ENCODE measurements at regions not wholly inside any gene's neighbourhood (a gene's known extent, or its start where the extent isn't known, plus 50 kb on each side); places are given as distances from the start of the nearest gene placed in this dataset.

DNA sequence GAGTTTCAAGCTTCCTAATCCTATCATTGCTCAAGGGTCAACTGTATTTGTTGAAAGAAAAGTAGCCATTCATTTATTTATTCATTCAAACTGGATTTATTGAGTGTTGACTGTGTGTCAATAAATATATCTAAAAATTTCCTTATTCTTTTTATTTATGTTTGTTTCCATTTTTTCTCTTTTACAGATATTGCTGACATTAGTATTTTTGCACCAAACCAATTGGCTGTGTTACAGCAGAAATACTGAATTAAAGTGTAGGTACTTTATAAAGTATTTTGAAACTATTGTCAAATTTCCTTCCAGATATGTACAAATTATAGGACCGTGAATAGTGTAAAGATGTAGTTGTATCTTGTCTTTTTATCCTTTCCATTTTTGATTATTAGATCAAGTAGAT, 692.0 kb upstream of the SLC10A2 start:
- no peak overlapping the region for H3K4me3 ChIP-seq (ENCODE audit: insufficient read length, low read depth)
- no peak for TF ChIP-seq SUZ12 (IDR thresholded peaks at IDR 0.05; ENCODE audit: extremely low read depth, insufficient read depth, insufficient read length)
- TF ChIP-seq YY1 (IDR thresholded peaks at IDR 0.05; ENCODE audit: insufficient read depth, insufficient read length) = no peak
- TF ChIP-seq ZNF274 (IDR thresholded peaks at IDR 0.05; ENCODE audit: low read depth, low read length) = no peak
- no peak overlapping the region for H3K9ac ChIP-seq (ENCODE audit: insufficient read length, low read depth)
- no peaks in the 10 kb centered on the region for H3K27me3 ChIP-seq (ENCODE audit: insufficient read depth, insufficient read length)
- H3K4me1 ChIP-seq (ENCODE audit: insufficient read depth, insufficient read length) = no peaks in the 10 kb centered on the region
- no peak for DNase-seq (ENCODE audit: low read depth, low spot score)
- no peaks in the 10 kb centered on the region for H3K36me3 ChIP-seq (ENCODE audit: insufficient read depth, insufficient read length, low read length)
- no peaks in the 10 kb centered on the region for H3K9me3 ChIP-seq (ENCODE audit: insufficient read depth, low read length)

DNA sequence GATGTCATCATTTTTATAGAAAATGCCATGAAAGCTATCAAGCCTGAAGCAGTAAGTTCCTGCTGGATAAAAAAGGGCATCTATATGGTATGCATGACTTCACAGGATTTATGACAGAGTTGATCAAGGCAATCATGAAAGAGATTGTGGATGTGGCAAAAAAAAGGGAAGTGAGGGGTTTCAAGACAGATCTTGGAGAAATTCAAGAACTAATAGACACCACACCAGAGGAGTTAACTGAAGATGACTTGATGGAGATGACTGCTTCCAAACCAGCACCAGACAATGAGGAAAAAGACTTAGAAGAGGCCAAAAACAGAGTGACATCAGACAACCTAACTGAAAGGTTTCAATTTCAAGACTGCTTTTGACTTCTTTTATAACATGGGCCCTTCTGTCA, 691.1 kb upstream of the SLC10A2 start:
- TF ChIP-seq SUZ12 (IDR thresholded peaks at IDR 0.05; ENCODE audit: extremely low read depth, insufficient read depth, insufficient read length) (no peak), ZNF274 (IDR thresholded peaks at IDR 0.05; ENCODE audit: low read depth, low read length) (no peak), YY1 (IDR thresholded peaks at IDR 0.05; ENCODE audit: insufficient read depth, insufficient read length) (no peak)
- Histone ChIP-seq H3K4me1 (ENCODE audit: insufficient read depth, insufficient read length) (no peaks in the 10 kb centered on the region), H3K9me3 (ENCODE audit: insufficient read depth, low read length) (no peaks in the 10 kb centered on the region), H3K4me3 (ENCODE audit: insufficient read length, low read depth) (no peak overlapping the region), H3K27me3 (ENCODE audit: insufficient read depth, insufficient read length) (no peaks in the 10 kb centered on the region), H3K9ac (ENCODE audit: insufficient read length, low read depth) (no peak overlapping the region), H3K36me3 (ENCODE audit: insufficient read depth, insufficient read length, low read length) (no peaks in the 10 kb centered on the region)
- no peak for DNase-seq (ENCODE audit: low read depth, low spot score)

DNA sequence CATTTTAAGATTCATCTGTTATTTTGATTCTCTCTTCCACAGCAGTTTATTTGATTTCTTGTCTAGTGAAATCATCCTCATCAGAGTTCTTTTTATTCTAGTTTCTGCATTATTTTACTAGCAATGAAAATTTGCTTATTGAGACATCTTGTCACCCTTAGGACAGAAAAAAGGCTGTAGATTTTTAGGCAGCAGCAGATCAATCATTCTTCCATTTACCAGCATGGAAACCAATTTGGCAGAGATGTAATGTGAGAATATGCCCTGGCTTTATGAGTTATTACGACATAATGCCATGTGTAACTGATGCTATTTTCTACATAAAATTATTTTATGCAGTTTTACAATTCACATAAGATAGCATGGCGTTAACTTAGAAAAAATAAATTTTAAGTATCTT, 688.6 kb upstream of the SLC10A2 start:
- H3K36me3 ChIP-seq (ENCODE audit: insufficient read depth, insufficient read length, low read length) = no peaks in the 10 kb centered on the region
- H3K9ac ChIP-seq (ENCODE audit: insufficient read length, low read depth) = no peak overlapping the region
- H3K4me3 ChIP-seq (ENCODE audit: insufficient read length, low read depth) = no peak overlapping the region
- TF ChIP-seq YY1 (IDR thresholded peaks at IDR 0.05; ENCODE audit: insufficient read depth, insufficient read length) (no peak), ZNF274 (IDR thresholded peaks at IDR 0.05; ENCODE audit: low read depth, low read length) (no peak), SUZ12 (IDR thresholded peaks at IDR 0.05; ENCODE audit: extremely low read depth, insufficient read depth, insufficient read length) (no peak)
- H3K9me3 ChIP-seq (ENCODE audit: insufficient read depth, low read length) = no peaks in the 10 kb centered on the region
- no peaks in the 10 kb centered on the region for H3K27me3 ChIP-seq (ENCODE audit: insufficient read depth, insufficient read length)
- DNase-seq (ENCODE audit: low read depth, low spot score) = no peak
- H3K4me1 ChIP-seq (ENCODE audit: insufficient read depth, insufficient read length) = no peaks in the 10 kb centered on the region

DNA sequence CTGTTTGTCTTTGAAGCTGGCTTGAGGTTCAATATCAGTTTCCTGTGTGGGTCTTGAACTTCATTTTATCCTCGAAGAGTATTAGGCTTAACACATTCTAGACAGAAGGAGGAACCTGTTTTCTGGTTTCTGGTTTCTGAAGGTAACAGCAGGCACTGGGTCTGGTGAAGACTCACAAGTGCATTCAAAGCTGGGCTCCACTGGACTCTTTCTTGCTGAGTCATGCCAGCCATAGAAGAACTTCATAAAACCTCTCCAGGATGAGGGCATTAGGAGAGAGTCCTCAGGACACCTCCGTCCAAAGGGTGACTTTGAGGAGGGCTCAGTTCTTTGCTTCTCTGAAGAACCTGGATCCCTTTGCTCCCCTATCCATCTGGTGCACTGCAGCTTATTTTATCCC, 668.6 kb upstream of the SLC10A2 start:
- Histone ChIP-seq H3K27me3 (ENCODE audit: insufficient read depth, insufficient read length) (no peaks in the 10 kb centered on the region), H3K9me3 (ENCODE audit: insufficient read depth, low read length) (no peaks in the 10 kb centered on the region), H3K9ac (ENCODE audit: insufficient read length, low read depth) (no peak overlapping the region), H3K4me3 (ENCODE audit: insufficient read length, low read depth) (no peak overlapping the region), H3K36me3 (ENCODE audit: insufficient read depth, insufficient read length, low read length) (no peaks in the 10 kb centered on the region), H3K4me1 (ENCODE audit: insufficient read depth, insufficient read length) (no peaks in the 10 kb centered on the region)
- TF ChIP-seq YY1 (IDR thresholded peaks at IDR 0.05; ENCODE audit: insufficient read depth, insufficient read length) (no peak), SUZ12 (IDR thresholded peaks at IDR 0.05; ENCODE audit: extremely low read depth, insufficient read depth, insufficient read length) (no peak), ZNF274 (IDR thresholded peaks at IDR 0.05; ENCODE audit: low read depth, low read length) (no peak)
- DNase-seq (ENCODE audit: low read depth, low spot score) = no peak

DNA sequence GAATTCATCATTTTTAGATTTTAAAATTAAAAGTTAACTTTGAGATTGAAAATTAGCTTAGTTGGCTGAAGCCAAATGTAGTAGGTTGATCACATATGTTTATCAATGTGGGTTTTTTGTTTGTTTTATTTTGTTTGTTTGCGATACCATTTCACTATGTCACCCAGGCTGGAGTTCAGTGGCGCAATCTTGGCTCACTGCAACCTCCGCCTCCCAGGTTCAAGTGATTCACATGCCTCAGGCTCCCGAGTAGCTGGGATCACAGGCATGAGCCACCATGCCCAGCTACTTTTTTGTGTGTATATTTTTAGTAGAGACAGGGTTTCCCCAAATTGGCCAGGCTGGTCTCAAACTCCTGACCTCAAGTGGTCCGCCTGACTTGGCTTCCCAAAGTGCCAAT, 665.7 kb upstream of the SLC10A2 start:
- Histone ChIP-seq H3K4me3 (ENCODE audit: insufficient read length, low read depth) (no peak overlapping the region), H3K27me3 (ENCODE audit: insufficient read depth, insufficient read length) (no peaks in the 10 kb centered on the region), H3K36me3 (ENCODE audit: insufficient read depth, insufficient read length, low read length) (no peaks in the 10 kb centered on the region), H3K4me1 (ENCODE audit: insufficient read depth, insufficient read length) (no peaks in the 10 kb centered on the region), H3K9ac (ENCODE audit: insufficient read length, low read depth) (no peak overlapping the region), H3K9me3 (ENCODE audit: insufficient read depth, low read length) (no peaks in the 10 kb centered on the region)
- DNase-seq (ENCODE audit: low read depth, low spot score) = no peak
- TF ChIP-seq SUZ12 (IDR thresholded peaks at IDR 0.05; ENCODE audit: extremely low read depth, insufficient read depth, insufficient read length) (no peak), ZNF274 (IDR thresholded peaks at IDR 0.05; ENCODE audit: low read depth, low read length) (no peak), YY1 (IDR thresholded peaks at IDR 0.05; ENCODE audit: insufficient read depth, insufficient read length) (no peak)

DNA sequence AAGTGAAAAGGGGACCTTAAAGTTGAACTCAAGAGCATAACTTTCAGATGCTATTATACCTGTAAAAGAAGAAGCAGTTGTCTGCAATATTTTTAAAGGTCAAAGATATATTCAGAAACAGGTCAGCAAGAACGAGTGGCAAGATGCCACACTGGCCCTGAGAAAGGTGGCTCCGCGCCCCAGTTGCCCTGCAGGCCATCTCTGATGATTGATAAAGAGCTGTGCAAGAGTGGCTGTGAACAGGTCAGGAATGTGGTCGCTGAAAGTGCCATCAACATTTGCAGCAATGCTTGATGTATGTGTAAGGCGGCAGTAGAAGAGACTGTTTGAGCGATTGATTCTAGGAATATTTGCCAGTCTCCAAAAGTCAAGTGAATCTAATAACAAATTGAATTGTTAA, 664.2 kb upstream of the SLC10A2 start:
- H3K4me1 ChIP-seq (ENCODE audit: insufficient read depth, insufficient read length) = no peaks in the 10 kb centered on the region
- no peaks in the 10 kb centered on the region for H3K9me3 ChIP-seq (ENCODE audit: insufficient read depth, low read length)
- H3K27me3 ChIP-seq (ENCODE audit: insufficient read depth, insufficient read length) = no peaks in the 10 kb centered on the region
- no peaks in the 10 kb centered on the region for H3K36me3 ChIP-seq (ENCODE audit: insufficient read depth, insufficient read length, low read length)
- DNase-seq (ENCODE audit: low read depth, low spot score) = no peak
- TF ChIP-seq SUZ12 (IDR thresholded peaks at IDR 0.05; ENCODE audit: extremely low read depth, insufficient read depth, insufficient read length) (no peak), ZNF274 (IDR thresholded peaks at IDR 0.05; ENCODE audit: low read depth, low read length) (no peak), YY1 (IDR thresholded peaks at IDR 0.05; ENCODE audit: insufficient read depth, insufficient read length) (no peak)
- H3K4me3 ChIP-seq (ENCODE audit: insufficient read length, low read depth) = no peak overlapping the region
- H3K9ac ChIP-seq (ENCODE audit: insufficient read length, low read depth) = no peak overlapping the region

DNA sequence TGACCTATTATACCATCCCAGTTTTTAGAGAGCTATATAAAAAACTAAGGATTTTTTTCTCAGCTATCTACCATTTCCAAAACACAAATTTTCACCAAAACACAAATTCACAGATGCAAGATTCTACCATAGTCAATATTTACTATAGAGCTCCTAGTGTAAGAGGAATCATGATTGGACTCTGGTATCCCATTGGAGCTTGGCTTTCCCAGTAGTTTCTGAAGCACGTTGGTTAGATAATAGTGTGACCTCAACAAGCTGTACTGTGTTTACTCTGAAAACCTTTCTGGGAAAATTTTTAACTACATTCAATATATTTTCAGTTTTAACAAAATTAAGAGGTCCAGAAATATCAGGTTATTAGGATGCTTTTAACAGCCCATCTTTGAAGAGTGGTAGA, 660.6 kb upstream of the SLC10A2 start:
- DNase-seq (ENCODE audit: low read depth, low spot score) = no peak
- Histone ChIP-seq H3K27me3 (ENCODE audit: insufficient read depth, insufficient read length) (no peaks in the 10 kb centered on the region), H3K9me3 (ENCODE audit: insufficient read depth, low read length) (no peaks in the 10 kb centered on the region), H3K36me3 (ENCODE audit: insufficient read depth, insufficient read length, low read length) (no peaks in the 10 kb centered on the region), H3K4me3 (ENCODE audit: insufficient read length, low read depth) (no peak overlapping the region), H3K9ac (ENCODE audit: insufficient read length, low read depth) (no peak overlapping the region), H3K4me1 (ENCODE audit: insufficient read depth, insufficient read length) (no peaks in the 10 kb centered on the region)
- TF ChIP-seq YY1 (IDR thresholded peaks at IDR 0.05; ENCODE audit: insufficient read depth, insufficient read length) (no peak), ZNF274 (IDR thresholded peaks at IDR 0.05; ENCODE audit: low read depth, low read length) (no peak), SUZ12 (IDR thresholded peaks at IDR 0.05; ENCODE audit: extremely low read depth, insufficient read depth, insufficient read length) (no peak)

DNA sequence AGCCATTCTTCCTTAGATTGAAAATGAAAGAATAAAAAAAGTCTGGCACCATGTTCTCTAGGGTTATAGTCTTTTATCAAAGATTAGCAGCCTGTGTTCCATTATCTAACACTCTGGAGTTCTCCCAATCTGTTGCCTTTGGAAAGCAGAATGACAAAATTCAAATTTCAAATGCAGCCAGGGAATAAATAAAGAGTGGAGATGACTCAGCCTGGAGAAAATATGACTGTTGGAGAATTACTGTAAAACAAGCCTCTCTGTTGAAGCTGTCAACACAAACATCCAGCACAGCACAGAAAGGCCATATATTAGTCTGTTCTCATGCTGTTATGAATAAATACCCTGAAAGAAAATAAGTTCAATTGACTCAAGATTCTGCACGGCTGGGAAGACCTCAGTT, 650.5 kb upstream of the SLC10A2 start:
- no peak for TF ChIP-seq ZNF274 (IDR thresholded peaks at IDR 0.05; ENCODE audit: low read depth, low read length)
- no peak overlapping the region for H3K9ac ChIP-seq (ENCODE audit: insufficient read length, low read depth)

More for the DNA sequence above, 650.5 kb upstream of the SLC10A2 start:
- Histone ChIP-seq H3K36me3 (ENCODE audit: insufficient read depth, insufficient read length, low read length) (no peaks in the 10 kb centered on the region), H3K4me1 (ENCODE audit: insufficient read depth, insufficient read length) (no peaks in the 10 kb centered on the region), H3K4me3 (ENCODE audit: insufficient read length, low read depth) (no peak overlapping the region), H3K27me3 (ENCODE audit: insufficient read depth, insufficient read length) (no peaks in the 10 kb centered on the region), H3K9me3 (ENCODE audit: insufficient read depth, low read length) (no peaks in the 10 kb centered on the region)
- no peak for DNase-seq (ENCODE audit: low read depth, low spot score)
